Retina (tissue), 1 donor: ENCODE measurements at regions not wholly inside any gene's neighbourhood (a gene's known extent, or its start where the extent isn't known, plus 50 kb on each side); places are given as distances from the start of the nearest gene placed in this dataset.
A peak's percentile ranks its signal among the peaks of the same experiment; 100 is the strongest.

Experiments
- DNase-seq: peaks from one replicate; pipeline ENCODE4 v3.0.0-alpha.2; 2016

- DNase-seq: no peak
These were observed 394.5 kb downstream of the SHQ1 start for GRCh38 chr3:72453706-72454105.

GRCh38 chr3:72452745-72453144 lies 395.5 kb downstream of the SHQ1 start:
- no peak for DNase-seq

GRCh38 chr3:72451841-72452240 lies 396.4 kb downstream of the SHQ1 start:
- no peak for DNase-seq

DNA sequence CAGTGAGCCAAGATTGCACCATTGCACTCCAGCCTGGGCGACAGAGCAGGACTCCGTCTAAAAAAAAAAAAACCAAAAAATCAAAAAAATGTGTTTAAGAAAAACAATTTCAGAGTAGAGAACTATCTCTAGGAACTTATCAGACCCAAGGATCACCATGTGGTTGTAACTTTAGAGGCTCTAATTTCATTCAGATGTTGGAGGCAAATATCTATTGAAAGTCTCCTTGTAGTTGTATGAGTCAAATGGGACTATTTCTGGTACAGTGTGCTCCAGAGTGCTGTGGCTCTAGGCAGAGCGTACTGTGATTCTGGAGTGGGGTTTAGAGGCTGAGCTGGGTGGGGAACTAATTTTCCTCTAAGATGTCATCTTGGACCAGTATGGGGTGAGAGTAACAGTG lies 398.7 kb downstream of the SHQ1 start:
- no peak for DNase-seq

DNA sequence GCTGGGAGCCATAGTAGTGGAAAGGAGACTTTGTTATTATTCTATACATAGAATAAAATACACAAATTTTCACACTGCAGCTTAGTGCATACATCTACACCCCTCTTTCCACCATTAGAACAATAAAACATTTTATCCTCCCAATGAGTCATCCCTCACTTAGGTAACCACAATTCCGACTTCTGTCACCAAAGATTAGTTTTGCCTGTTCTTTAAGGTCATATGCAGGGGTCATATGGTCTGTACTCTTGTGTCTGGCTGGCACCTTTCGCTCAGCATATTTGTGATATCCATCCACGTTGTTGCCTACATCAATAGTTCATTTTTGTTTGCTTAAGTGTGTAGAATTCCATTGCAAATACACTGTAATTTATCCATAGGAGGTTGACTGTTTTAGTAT lies 399.4 kb downstream of the SHQ1 start:
- no peak for DNase-seq

DNA sequence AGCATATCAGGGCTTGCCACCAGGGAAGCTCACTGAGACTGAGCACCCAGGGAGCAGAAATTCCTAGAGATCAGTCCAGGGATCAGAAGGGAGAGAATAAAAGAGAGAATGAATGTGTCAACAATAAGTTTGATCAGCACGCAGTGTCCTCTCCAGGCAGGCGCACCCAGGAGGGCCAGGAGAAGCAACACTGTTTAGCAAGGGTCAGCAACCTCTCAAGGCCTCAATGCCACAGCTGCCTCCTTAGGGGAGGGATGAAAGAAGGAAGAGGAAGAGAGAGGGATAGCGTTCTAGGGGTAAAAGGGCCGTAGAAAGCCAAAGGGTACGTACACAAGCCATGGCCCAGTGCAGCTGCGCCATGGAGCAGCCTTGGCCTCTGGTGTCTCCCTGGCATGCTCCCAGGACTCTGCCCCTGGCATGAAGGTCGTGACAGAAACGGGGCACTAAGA lies 399.8 kb downstream of the SHQ1 start:
- DNase-seq: peak; percentile 23

GRCh38 chr3:72447059-72447946 lies 400.9 kb downstream of the SHQ1 start:
- DNase-seq: peak; percentile 89

- DNase-seq: peak; percentile 82
These were observed 401.8 kb downstream of the SHQ1 start, which contains the start of gene RYBP for GRCh38 chr3:72446218-72447058. RYBP (minus strand) TSS chr3:72446621.

DNA sequence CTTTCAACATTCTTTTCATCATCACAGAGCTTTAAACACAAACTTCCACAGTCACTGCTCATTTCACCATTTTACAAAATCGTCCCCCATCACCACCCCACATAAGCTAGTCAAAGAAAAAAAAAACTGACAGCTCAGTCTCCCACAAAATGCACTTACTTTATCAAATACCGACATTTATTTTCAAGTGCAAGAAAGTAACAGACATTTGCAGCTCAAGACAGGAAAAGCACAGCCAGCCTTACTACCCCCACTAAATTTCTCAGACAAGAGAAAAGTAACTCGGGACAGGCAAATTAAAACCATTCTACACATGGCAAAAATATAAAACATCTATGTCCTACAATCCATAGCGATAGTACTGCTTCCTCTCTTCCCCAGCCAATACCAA lies 402.4 kb downstream of the SHQ1 start:
- no peak for DNase-seq

DNA sequence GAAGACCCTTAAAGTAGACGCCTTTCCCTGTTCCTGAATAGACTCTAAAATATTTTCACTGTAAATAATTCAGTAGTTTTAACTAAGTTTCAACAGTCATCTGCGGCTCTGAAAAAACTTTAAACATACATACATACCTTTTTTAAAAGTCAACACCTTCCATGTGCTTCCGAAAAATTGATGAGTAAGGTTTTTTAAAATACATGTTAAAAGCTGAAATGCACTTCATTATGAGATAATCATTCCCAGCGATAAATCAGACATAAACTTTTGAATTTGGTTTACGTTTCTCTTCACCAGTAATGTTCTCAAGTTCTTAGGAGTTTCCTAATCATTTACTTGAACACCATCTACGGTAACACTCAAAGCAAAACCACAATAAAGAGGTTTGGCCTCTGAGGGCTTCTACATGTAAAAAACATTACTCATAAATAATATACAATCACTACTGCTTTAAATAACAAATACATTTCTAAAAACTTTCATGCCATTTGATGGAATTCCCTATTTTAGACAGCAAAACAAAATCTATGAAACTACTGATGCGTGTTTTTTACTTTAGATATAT lies 403.5 kb downstream of the SHQ1 start:
- DNase-seq: no peak

DNA sequence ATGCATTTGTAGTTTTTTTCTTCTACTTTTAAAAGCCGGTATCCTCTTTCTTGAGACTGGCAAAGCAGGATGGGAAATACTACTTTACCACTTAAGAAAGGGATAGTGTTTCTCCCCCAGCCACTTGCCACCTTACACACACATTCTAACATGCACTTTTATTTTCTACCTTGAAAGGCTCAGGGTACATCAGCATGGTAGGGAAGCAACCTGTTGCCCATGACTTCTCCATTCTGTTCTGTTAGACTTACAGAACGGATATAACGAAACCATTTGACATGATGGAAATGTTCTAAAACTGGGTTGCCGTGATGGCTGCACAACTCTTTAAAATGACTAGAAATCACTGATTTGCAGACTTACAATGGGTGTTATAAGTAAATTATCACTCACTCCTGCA lies 405.5 kb downstream of the SHQ1 start:
- no peak for DNase-seq

DNA sequence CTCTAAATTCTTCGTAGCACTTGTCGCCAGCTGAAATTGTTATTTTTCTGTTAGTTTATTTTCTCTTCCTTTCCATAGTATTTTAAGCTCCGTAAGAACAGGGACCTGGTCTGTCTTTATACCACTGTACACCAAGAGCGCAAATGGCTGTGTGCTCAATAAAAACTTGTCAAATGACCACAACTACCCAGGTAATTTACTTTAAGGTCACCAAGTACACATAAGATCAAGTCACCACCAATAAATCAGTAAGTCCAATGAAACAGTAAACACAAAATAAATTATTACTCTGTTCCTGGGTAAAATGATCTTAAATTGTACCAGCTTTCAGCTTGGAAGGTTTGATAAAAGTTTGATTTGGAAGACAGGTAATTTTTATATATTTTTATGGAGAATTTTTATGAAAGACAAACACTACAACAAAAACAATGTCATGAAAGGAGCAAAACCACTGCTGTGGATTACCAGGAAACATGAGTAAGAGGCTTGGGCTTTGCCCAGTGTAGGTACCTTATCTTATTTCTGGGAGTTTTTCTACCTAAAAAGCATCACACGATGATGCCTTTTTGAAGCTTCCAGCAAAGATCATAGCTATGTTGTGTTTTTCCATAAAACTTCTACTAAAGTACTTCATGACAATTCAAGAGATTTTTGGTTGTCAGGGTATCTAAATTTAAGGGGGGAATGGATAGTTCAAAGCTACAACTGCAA lies 406.8 kb downstream of the SHQ1 start:
- DNase-seq: no peak

DNA sequence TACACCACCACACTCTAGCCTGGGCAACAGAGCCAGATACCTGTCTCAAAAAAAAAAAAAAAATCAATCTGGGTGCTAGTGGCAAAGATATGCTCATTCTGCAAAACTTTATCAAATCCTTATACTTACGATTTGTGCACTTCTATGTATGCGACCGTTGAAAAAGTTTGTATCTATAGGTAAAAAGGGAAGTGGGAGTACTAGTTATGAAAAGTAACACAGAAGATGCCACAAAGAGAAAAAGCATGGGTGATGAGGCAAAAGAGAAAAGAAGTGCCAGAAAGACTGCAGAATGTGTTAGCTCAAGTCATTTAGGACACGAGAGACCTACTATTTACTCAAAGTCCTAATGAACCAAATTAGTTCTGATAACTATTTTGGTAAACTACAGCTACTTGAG lies 407.8 kb downstream of the SHQ1 start:
- DNase-seq: no peak

DNA sequence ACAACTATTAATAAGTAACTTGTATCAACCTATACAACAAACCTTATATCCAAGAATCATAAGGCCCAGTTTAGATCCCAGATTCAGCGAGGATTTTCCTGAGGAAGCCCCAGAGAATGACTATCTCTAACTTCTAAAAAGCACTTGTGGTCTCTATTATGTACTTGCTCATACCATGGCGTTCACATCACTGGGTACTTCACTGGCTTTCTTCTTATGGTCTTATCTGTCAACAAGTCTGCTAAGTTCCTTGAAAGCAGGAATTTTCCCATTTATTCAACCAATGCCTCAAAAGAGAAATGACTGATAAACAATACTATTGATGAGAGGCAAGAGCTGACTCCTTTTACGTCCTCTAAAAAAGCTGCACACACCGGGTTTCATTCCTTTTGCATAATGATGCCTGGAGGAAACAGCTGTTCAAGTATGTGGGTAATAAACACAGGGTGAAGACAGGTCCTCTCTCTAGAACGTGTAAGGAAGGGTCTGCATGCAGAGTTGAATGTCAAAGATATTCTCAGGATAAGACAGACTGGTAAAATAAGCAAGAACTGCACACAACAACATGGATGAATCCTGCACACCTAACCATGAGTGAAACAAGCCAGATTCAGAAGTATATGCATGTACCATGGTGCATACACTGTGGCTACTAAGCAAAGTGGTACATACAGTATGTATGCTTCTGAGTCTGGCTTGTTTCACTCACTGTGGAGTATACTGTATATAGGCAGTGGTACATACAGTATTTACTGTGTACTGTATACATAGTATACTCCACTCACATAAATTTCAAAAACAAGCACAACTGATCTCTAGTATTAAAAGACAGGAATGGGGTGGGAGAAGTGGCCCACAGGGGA lies 408.7 kb downstream of the SHQ1 start:
- no peak for DNase-seq

- no peak for DNase-seq
These were observed 410.4 kb downstream of the SHQ1 start for GRCh38 chr3:72437661-72438406.

- no peak for DNase-seq
These were observed 411.2 kb downstream of the SHQ1 start for GRCh38 chr3:72436863-72437592.

- no peak for DNase-seq
These were observed 413.9 kb downstream of the SHQ1 start for GRCh38 chr3:72434296-72434695.

- DNase-seq: no peak
These were observed 416.0 kb downstream of the SHQ1 start for GRCh38 chr3:72432246-72432645.

DNA sequence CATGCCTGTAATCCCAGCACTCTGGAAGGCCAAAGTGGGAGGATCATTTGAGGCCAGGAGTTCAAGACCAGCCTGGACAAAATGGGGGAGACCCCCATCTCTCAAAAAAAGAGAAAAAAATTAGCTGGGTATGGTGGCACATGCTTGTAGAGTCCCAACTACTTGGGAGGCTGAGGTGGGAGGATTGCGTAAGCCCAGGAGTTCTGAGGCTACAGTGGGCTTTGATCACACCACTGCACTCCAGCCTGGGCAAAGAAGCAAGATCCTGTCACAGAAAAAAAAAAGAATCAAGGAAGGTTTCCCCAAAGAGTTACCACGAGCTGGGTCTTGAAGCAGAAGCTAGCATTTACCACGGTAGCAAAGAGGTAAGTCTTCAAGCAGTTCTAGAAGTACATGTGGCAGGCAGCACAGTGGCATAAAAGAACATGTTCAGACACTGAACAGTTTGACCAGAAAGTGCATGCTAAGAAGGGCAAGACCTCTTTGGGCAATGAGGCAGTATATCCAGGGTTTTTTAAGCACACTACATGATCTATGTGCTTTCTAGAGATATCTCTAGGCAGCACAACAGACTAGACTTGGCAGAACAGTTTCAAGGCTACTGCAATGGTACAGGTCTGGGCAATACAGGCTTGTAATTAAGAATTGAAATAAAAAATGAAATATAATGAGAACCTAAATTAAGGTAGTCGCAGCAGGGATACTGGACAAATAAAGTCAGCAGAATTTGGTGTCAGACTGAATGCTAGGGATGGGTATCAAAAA lies 418.5 kb downstream of the SHQ1 start:
- no peak for DNase-seq

- no peak for DNase-seq
These were observed 419.4 kb downstream of the SHQ1 start for GRCh38 chr3:72428803-72429202.
